RPMI8226 (cell line): ENCODE measurements at regions not wholly inside any gene's neighbourhood (a gene's known extent, or its start where the extent isn't known, plus 50 kb on each side); places are given as distances from the start of the nearest gene placed in this dataset.
"Not testable (repeated sequence)": the region's sequence is repeated elsewhere in the genome, so short reads cannot be mapped to it uniquely, and the experiment has no call there.

ENCODE experiments used
- DNase-seq: peaks from one replicate; pipeline ENCODE4 v3.0.0-alpha.2; 2015

DNA sequence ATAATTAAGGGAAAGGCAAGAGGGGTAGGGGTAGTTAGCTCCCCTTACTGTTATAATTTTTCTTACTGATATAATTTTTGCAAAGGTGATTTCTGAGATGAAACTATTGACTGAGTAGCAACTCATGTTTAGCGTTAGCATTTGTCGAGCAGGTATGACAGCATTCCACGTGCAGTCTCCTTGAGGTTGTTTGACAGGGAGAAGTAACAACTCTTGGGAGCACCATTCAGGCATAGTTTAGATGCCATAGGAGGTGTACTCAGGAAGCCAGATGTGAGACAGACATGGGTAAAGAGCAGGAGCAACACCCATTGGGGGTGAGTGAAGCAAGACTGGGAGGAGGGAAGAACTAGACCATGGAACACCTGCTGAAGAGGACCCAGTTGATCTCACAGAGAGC lies 96.6 kb upstream of the KLF6 start:
- DNase-seq, result no peak

GRCh38 chr10:3879073-3879472 lies 94.1 kb upstream of the KLF6 start:
- no peak for DNase-seq

- DNase-seq, result no peak
These were observed 92.4 kb upstream of the KLF6 start for GRCh38 chr10:3877211-3878000.

GRCh38 chr10:3876350-3876962 lies 91.4 kb upstream of the KLF6 start:
- no peak for DNase-seq

GRCh38 chr10:3875842-3876235 lies 90.8 kb upstream of the KLF6 start:
- DNase-seq, result no peak

DNA sequence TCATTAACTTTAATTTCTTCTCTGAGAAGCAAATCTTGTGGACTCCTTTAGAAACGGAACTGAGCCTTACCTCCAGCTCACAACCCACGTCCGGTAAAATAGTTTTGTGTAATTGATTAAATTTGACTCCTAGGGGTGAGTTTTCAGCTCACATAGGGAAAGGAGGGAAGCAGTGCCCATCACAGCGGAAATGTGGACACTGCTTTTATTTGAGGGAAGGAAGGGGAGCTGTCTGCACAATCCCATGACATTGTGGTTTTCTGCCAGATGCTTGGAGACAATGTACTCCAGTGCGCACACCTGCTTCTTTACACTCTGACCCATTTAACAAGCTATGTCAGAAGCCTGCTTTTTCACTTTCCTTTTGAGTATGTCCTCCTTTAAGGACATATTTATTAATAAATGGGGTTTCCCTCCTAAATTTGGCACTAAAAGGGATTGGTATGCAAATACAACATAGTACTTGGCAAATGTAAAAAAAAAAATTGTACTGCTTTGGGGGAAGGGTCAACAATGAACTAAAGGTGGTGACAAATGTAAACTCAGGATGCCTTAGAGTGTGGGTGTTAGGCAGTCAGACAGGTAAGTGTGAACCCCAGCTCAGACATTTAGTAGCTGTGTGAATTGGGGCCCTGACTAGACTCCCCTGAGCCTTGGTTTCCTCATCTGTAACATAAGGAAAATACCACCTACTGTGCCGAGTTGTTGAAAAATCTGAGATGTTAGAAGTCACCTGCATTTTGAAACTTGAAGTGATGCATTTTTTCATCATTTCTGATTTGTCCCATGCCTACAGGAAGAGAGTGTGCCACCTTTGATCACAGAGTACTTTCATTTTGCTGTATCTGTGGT lies 90.2 kb upstream of the KLF6 start:
- peak; percentile 75 for DNase-seq

- DNase-seq, result not testable (repeated sequence)
These were observed 89.6 kb upstream of the KLF6 start for GRCh38 chr10:3874610-3874989.

DNA sequence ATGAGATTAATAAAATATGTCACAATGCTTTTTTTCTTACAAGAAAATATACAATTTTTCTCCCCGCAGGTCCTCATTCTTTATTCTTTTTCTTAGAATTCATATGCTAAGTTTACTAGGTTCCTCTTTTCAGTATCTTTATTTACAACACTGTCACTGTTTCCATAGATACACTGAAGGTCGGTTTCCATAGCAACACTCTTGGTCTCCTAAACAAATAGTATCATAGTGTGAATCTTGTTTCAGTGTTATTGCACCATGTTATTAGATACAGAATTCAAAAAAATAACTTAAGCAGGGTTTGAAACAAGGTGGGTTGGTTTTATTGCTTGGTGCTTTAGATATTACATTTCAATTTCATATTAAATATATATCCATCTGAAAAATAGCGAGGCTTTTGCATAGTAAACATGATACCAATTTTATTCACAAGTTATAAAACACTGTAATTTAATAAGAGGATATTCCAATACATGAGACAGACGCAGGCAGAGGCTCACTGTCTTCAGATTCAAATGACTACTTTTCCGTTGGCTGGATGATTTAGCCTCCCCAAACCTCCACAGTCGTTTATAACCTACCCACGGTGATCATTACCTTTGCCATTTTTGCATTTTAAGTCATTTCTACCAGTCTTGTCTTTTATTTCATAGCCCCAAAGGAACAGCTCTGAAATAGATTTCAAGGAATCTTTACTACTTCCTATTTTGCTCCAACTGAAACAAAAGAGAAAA lies 88.9 kb upstream of the KLF6 start:
- DNase-seq, result peak; percentile 74

DNA sequence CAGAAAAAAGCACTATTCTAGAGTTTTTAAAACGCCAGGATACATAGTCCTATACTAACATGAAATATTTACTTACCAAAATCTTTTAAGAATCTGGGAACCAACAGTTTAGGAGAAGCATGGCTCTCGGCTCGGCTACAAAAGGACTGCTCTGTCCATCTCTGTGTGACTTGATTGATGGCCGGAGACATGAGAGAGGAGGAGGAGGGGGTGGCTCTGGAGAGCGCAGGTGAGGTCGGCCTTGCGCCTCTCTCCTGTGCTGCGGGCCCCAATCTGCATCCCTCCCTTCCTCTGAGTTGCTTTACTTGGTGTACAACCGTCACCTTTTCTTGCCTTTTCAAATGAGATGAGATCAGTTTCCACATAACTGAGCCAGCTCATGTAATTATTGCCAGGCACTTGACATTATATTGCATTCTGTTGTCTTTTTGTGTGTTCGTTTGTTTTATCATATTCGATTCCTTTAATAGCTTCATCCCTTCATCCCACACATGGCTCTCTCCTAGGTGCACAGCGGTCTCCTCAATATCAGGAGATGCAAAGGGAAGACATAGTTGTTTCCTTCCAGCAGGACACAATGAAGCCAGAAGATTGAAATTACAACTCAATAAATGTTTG lies 87.8 kb upstream of the KLF6 start:
- no peak for DNase-seq

GRCh38 chr10:3871424-3871996 lies 86.5 kb upstream of the KLF6 start:
- DNase-seq, result no peak

DNA sequence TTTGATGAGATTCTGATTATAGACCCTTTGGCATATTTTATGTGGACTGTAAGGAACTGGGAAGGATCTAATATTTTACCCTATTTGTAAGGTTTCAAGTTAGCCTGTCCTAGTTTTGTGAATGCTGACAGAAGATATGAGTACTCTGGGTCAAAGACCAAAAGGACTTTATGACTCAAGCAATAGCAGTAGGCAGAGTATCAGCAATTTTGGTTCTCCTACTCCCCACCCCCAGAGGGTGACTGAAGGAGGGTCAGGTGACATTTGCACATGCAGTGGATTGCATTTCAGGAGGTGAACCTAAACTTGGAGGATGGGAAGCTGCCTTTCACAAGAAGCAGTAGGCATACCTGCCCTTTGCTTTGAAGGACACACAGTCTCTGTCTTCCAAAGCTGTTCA lies 84.0 kb upstream of the KLF6 start:
- DNase-seq, result peak; percentile 39

- DNase-seq, result peak; percentile 30
These were observed 83.3 kb upstream of the KLF6 start for GRCh38 chr10:3868271-3868664.

DNA sequence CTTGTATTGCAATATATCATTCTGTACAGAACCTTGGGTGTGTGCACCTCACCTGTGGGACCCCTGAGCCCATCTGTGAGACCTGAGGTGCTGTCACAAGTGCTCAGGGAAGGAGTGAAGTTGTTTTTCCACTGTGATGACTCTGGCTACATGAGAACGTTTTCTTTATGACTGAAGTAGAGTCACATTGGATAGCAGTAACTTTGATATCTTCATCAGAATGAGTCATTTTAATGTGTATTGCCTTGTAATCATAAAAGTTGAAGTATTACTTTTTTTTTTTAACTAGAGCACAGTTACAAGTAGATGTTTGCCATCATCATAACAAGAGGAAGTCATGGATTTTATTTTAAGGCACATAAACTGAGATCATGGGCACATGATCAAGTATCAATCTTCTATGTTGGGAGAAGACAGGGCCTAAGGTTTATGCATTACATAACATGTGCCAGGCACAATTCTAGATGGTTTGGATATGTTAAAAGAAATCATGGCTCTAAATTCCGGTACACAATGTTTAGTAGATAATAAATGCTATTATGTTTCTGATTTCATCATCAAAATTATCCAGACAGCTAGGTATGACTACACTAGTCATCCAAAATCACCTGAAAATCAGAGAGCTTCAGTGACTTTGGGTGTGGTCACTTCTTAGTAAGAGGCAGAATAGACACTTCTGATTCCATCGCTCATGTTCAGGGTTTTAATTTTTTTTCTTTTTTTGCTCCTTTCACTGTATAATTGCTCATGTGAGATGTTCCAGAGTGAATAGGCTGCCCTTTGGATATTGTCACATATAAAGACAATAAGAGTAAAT lies 82.7 kb upstream of the KLF6 start:
- no peak for DNase-seq

DNA sequence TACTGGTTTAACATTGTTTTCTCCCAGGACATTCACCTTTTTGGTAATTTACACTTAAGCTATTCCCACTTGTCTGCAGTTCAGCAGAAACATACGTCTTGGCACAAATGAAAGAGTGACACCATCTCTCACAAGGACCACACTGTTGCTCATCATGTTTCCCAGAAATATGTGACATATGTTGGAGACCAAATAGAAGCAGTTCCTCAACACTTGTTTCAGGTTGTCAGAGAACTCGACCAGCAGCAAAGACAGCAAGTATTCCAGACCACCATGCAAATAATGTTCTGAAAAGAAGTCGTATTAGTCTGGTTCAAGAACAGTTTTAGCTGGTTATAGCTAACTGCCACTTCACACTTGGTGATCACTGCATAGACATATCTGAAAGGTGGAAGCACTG lies 81.3 kb upstream of the KLF6 start:
- DNase-seq, result no peak

- no peak for DNase-seq
These were observed 80.6 kb upstream of the KLF6 start for GRCh38 chr10:3865565-3865964.

DNA sequence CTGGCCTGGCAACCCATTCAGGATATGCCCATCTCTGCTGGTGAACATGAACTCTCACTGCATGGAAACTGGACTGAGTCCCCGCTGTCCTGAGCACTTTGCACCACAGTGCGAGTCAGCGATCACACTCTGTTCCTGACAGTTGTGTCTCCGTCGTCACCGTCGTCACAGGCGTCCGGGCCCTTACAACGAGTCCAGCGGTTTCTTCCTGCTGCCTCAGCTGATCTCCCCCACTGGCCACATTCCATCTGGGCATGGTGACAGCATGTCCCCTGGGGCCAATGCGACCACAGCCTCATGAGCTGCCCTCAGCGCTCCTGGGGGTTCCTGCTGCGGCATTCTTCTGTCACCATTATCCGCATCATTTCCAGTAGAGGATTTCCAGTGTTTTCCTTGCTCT lies 76.8 kb upstream of the KLF6 start:
- no peak for DNase-seq

DNA sequence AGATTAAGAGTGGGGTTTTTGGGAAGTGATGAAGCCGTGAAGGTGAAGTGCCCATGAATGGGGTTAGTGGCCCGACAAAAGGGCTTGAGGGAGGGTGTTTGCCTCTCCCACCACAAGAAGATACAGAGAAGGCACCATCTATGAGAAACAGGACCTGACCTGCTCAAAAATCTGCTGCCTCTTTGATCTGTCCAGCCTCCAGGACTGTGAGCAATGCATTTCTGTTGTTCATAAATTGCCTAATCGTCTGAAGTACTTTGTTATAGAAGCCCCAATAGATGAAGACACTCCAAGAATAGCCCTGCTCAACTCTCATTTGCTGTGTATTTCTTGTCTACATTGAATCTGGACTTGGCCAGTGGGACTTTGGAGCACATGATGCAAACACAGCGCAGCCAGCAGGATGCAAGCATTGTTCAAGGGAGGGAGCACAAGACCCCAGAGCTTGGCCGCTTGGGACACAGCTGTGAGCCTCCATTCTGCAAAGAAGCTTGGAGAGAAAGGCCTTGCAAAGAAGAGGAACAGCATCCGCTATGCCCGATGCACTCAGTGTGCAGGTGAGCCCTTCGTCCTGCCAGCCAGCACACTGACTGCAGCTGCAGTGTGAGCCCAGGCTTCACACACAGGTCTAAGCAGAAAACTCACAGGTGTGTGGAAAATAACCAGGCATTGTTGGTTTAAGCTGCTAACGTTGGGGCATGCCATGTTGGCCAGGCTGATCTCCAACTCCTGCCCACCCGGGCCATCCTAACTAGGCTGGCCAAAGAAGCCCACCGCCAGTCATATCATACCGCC lies 73.2 kb upstream of the KLF6 start:
- peak; percentile 44 for DNase-seq

GRCh38 chr10:3857318-3857717 lies 72.3 kb upstream of the KLF6 start:
- no peak for DNase-seq

GRCh38 chr10:3856593-3856992 lies 71.6 kb upstream of the KLF6 start:
- DNase-seq, result no peak

DNA sequence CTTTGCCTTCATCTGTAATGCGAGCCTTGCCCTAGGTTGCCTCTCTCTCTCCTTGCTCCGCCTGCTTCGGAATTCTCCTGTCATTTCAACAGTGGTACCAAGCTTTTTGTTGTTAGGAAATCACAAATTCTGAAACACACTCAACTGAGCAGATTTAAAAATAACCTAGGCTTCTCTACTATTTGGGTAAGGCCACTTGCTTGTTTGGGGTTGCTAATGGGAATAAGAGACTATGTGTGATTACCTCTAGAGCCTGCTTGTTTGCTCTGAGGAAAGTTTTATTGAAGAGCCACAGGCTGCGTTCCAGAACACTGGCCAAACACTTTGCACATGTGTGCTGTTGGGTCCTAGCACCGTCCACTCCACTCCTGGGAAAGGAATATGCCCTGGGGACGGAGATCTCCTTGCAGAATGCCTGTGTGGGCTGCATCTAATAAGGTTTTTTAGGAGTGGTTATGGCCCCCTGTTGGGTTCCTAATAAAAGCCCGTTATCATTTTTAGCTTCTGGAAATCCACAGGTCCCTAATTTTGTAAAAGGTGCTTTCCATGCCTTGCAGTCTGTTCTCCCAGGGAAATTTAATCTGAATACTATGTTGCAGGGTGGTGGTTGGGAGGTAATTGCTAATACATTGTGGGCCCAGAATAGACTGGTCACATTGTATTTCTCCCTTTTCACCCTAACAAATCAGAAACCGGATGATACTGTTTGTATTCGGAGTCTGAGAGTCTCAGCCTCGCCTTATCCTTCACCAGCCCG lies 68.7 kb upstream of the KLF6 start:
- DNase-seq, result no peak
